Right lobe of liver (tissue), 3 donors: ENCODE measurements at regions not wholly inside any gene's neighbourhood (a gene's known extent, or its start where the extent isn't known, plus 50 kb on each side); places are given as distances from the start of the nearest gene placed in this dataset.

ENCODE experiments used
- microRNA-seq, 2 donors: library from miRNA; unstranded; fragments of <30 nt; microRNA quantifications; one replicate each; pipeline ENCODE4, GENCODE V29; 2019 to 2020
- small RNA-seq, 2 experiments: library from RNA; depleted of rRNA; stranded (forward); fragments of <200 nt; gene quantifications; one replicate each; pipeline ENCODE3, GENCODE V24; 2016
- donor health status: DM: no; HTN: no; CAD: no.
- donor health status: DM: no; HTN: yes; CAD: no.

Small RNA genes in the stretch of these regions (microRNA-seq; reads per million reads assigned to microRNA genes)
- gene MIR3156-3, result 0 reads per million in 2 donors

Small RNA genes in the stretch of these regions (small RNA-seq; reads per million reads assigned to genes)
- gene MIR3156-3, result 0 reads per million in 2 experiments
